ENCODE measurements at regions not wholly inside any gene's neighbourhood (a gene's known extent, or its start where the extent isn't known, plus 50 kb on each side); places are given as distances from the start of the nearest gene placed in this dataset.

DNA sequence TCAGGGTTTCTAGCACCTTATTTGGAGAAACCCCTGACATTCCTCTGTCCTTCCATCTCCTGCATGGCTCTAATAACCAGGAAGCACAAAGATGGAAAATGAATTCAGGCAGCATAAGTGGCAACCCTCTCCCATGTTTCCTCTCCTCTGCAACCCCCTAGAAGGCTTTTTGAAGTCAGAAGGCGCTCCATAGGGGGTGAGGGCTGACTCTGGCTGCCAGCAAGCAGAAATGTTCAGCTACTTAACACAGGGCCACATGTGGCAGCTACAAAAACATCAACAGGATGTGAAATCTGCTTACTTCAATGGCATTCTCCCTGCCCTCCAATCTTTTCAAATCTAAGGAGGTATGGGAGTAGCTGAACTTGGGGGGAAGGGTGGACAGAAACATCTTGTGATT lies 55.2 kb upstream of the IRX5 start:
- TF ChIP-seq, protein P1, sequence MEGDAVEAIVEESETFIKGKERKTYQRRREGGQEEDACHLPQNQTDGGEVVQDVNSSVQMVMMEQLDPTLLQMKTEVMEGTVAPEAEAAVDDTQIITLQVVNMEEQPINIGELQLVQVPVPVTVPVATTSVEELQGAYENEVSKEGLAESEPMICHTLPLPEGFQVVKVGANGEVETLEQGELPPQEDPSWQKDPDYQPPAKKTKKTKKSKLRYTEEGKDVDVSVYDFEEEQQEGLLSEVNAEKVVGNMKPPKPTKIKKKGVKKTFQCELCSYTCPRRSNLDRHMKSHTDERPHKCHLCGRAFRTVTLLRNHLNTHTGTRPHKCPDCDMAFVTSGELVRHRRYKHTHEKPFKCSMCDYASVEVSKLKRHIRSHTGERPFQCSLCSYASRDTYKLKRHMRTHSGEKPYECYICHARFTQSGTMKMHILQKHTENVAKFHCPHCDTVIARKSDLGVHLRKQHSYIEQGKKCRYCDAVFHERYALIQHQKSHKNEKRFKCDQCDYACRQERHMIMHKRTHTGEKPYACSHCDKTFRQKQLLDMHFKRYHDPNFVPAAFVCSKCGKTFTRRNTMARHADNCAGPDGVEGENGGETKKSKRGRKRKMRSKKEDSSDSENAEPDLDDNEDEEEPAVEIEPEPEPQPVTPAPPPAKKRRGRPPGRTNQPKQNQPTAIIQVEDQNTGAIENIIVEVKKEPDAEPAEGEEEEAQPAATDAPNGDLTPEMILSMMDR (conservative IDR thresholded peaks at IDR 0.05 in 1 of 2, IDR thresholded peaks at IDR 0.05 in 1 of 2; ENCODE audit: extremely low read depth in 1 of 2, insufficient read depth in 1 of 2, low read depth in 1 of 2, low read length in 2 of 2), result no peak
- TF ChIP-seq EZH2 (IDR thresholded peaks at IDR 0.05; ENCODE audit: borderline replicate concordance, low read length), result no peak
